Tibial artery (tissue), 4 donors: ENCODE measurements at regions not wholly inside any gene's neighbourhood (a gene's known extent, or its start where the extent isn't known, plus 50 kb on each side); places are given as distances from the start of the nearest gene placed in this dataset.
"Not testable (repeated sequence)": the region's sequence is repeated elsewhere in the genome, so short reads cannot be mapped to it uniquely, and the experiment has no call there.

Experiments
- DNase-seq, 2 donors: peaks; one replicate each; pipeline ENCODE4 v3.0.0-alpha.2; 2019
- H3K27ac ChIP-seq, 2 donors: fragments of 200-600 bp; sonication (generic) in 1 of 2; 1 replicate in 1 of 2; 2 replicates in 1 of 2; pipeline ENCODE4 v1.5.1; 2018 to 2019; ENCODE audit warnings: mild to moderate bottlenecking in 1 of 2
- H3K27me3 ChIP-seq, 2 donors: fragments of 200-600 bp; sonication (generic) in 1 of 2; one replicate each; pipeline versions ENCODE4 v1.5.1 to v1.6.0; 2016 to 2019
- H3K36me3 ChIP-seq, 3 donors: fragments of 200-600 bp; sonication (generic) in 2 of 3; one replicate each; pipeline ENCODE4 v1.5.1; 2016 to 2019; ENCODE audit warnings: mild to moderate bottlenecking in 2 of 3
- H3K4me1 ChIP-seq, 4 donors: fragments of 200-600 bp; sonication (generic) in 2 of 4; 1 replicate in 3 of 4; 2 replicates in 1 of 4; pipeline ENCODE4 v1.5.1; 2016 to 2019
- H3K4me3 ChIP-seq, 2 donors: fragments of 200-600 bp; sonication (generic) in 1 of 2; 1 replicate in 1 of 2; 2 replicates in 1 of 2; pipeline ENCODE4 v1.5.1; 2018 to 2019; ENCODE audit warnings: mild to moderate bottlenecking in 2 of 2
- H3K9me3 ChIP-seq, 3 donors: fragments of 200-600 bp; sonication (generic) in 1 of 3; one replicate each; pipeline ENCODE4 v1.5.1; 2016 to 2019
- intact Hi-C: fragments of 100-400 bp; cut with DNase I; formaldehyde crosslinking; loops from one replicate; pipeline ENCODE4 v1.15.0; 2023; ENCODE audit warnings: low total_unique reads
- TF ChIP-seq, protein P1 (sequence below), 2 experiments: fragments of 200-600 bp in 1 of 2; fragments of 450-650 bp in 1 of 2; IDR thresholded peaks; one replicate each; pipeline ENCODE4 v1.5.1; 2017 to 2019; ENCODE audit warnings: antibody characterized with exemption in 2 of 2, mild to moderate bottlenecking in 1 of 2, moderate library complexity in 1 of 2

DNA sequence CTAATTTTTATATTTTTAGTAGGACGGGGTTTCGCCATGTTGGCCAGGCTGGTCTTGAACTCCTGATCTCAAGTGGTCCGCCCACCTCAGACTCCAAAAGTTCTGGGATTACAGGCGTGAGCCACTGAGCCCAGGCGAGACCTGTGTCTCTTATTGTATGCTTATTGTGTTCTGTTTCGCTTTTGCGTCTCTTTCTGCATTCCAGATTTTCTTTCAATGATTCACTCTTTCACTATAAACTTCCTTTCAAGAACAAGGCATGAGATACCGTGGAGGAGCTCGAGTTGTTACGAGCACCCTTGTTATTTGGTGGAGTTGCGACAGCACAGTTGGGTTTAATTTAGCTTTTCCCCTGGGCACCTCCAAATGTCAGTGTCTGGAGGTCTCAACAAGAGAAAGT, 366.7 kb upstream of the FAT1 start:
- H3K27ac ChIP-seq, result no peak overlapping the region
- TF ChIP-seq, protein P1, sequence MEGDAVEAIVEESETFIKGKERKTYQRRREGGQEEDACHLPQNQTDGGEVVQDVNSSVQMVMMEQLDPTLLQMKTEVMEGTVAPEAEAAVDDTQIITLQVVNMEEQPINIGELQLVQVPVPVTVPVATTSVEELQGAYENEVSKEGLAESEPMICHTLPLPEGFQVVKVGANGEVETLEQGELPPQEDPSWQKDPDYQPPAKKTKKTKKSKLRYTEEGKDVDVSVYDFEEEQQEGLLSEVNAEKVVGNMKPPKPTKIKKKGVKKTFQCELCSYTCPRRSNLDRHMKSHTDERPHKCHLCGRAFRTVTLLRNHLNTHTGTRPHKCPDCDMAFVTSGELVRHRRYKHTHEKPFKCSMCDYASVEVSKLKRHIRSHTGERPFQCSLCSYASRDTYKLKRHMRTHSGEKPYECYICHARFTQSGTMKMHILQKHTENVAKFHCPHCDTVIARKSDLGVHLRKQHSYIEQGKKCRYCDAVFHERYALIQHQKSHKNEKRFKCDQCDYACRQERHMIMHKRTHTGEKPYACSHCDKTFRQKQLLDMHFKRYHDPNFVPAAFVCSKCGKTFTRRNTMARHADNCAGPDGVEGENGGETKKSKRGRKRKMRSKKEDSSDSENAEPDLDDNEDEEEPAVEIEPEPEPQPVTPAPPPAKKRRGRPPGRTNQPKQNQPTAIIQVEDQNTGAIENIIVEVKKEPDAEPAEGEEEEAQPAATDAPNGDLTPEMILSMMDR (IDR thresholded peaks at IDR 0.05), result no peak
- no peaks in the 10 kb centered on the region for H3K27me3 ChIP-seq
- H3K36me3 ChIP-seq, result no peaks in the 10 kb centered on the region
- intact Hi-C loops, result no loop called here
- no peak for DNase-seq
- peaks cover 0 to 7% (median 1%) of the 10 kb centered on the region in 4 donors for H3K4me1 ChIP-seq
- H3K9me3 ChIP-seq, result no peaks in the 10 kb centered on the region
- H3K4me3 ChIP-seq, result no peak overlapping the region

DNA sequence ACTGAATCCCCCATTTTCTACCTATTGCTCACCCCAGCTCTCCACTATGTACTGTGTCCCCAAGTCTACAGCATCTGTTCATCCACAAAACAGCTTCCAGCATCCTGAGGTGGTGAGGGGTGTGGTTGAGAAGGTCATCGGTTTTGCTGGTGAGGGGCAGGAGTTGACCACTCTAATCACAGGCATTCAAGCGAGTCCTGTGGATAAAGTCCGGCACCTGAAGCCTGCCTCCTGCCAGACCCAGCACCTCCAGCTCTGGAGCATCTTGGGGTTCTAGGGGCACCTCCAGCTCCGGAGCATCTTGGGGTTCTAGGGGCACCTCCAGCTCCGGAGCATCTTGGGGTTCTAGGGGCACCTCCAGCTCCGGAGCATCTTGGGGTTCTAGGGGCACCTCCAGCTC, 367.2 kb upstream of the FAT1 start:
- intact Hi-C loops, H3K4me3 ChIP-seq, DNase-seq, H3K36me3 ChIP-seq, H3K4me1 ChIP-seq, H3K27me3 ChIP-seq, H3K9me3 ChIP-seq, H3K27ac ChIP-seq: not testable (repeated sequence)

DNA sequence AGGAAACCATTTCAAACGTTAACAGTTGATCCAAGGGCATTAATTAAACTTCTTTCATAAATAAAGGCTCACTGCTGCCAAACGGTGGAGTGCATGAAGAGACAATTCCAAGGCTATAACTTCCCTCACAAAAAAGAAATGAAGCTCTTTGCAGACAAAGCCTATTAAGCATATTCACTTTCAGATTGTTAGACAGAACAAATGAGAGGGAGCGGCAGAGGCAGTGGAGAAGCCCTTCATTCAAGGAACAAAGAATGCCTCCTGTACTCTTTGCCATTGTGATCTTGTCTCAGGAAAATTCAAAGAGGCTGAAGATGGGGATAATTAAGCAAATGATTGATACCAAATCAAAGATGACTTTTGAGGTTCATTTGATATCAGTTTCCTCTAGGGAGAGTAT, 370.5 kb upstream of the FAT1 start:
- TF ChIP-seq, protein P1 (IDR thresholded peaks at IDR 0.05), result no peak
- Histone ChIP-seq H3K27ac (no peak overlapping the region), H3K4me1 (peaks cover 0 to 7% (median 1%) of the 10 kb centered on the region in 4 donors), H3K36me3 (no peaks in the 10 kb centered on the region), H3K27me3 (no peaks in the 10 kb centered on the region), H3K4me3 (no peak overlapping the region), H3K9me3 (peaks cover 0 to 7% (median 0%) of the 10 kb centered on the region in 3 donors)
- intact Hi-C loops, result no loop called here
- no peak for DNase-seq

DNA sequence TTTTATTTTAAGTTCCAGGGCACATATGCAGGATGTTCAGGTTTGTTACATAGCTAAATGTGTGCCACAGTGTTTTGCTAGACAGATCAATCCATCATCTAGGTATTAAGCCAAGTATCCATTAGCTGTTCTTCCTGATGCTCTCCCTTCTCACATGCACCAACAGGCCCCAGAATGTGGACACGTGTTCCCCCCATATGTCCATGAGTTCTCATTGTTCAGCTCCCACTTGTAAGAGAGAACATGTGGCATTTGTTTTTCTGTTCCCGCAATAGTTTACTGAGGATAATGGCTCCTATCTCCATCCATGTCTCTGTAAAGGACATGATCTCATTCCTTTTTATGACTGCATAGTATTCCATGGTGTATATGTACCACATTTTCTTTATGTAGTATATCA, 374.8 kb upstream of the FAT1 start:
- peaks cover 0 to 7% (median 1%) of the 10 kb centered on the region in 4 donors for H3K4me1 ChIP-seq
- H3K27ac ChIP-seq, result no peak overlapping the region
- H3K4me3 ChIP-seq, result no peak overlapping the region
- no peaks in the 10 kb centered on the region for H3K36me3 ChIP-seq
- no peaks in the 10 kb centered on the region for H3K27me3 ChIP-seq
- no peak for DNase-seq
- TF ChIP-seq, protein P1 (IDR thresholded peaks at IDR 0.05), result no peak
- peaks cover 0 to 7% (median 0%) of the 10 kb centered on the region in 3 donors for H3K9me3 ChIP-seq
- intact Hi-C loops, result no loop called here

DNA sequence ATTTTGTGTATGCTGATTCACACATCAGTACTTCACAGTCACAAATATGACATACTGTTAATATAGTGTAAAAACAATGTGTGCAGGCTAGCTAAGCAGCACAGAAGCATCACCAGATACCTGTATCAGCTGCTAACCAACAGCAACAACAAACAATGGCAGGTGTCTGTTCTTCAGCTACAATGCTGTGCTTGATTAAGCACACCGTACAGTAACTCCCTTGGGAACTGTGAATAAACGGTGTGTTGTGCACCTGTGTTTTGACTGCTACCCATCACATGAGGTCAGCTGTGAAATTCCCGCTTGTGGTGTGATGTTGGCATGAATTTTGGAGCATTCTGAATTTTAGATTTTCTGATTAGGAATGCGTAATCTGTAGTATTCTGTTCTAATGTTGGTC, 379.7 kb upstream of the FAT1 start:
- Histone ChIP-seq H3K27me3 (no peaks in the 10 kb centered on the region), H3K9me3 (peaks cover 0 to 2% (median 0%) of the 10 kb centered on the region in 3 donors), H3K4me3 (no peak overlapping the region), H3K27ac (no peak overlapping the region), H3K4me1 (no peaks in the 10 kb centered on the region), H3K36me3 (no peaks in the 10 kb centered on the region)
- TF ChIP-seq, protein P1 (IDR thresholded peaks at IDR 0.05), result no peak
- DNase-seq, result no peak
- intact Hi-C loops, result no loop called here

DNA sequence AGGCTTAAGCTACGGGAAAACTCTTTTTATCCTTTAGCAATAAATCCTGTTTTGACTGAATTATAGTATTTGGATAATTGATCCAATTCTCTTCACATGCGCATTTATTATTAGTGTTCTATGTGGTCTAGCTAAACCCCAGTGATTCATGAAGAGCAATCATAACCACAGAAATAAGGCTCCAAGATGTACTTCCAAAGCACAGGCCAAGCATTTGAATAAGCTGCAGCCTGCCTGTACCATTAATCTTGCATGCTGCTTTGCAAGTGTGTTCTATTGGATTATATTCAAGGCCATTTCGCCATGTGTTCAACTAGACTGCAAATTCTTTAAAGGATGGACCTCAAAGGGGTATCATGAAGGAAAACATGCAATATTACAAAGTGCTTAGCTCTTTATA, 385.2 kb upstream of the FAT1 start:
- DNase-seq, result no peak
- Histone ChIP-seq H3K36me3 (no peaks in the 10 kb centered on the region), H3K27ac (no peak overlapping the region), H3K4me3 (no peak overlapping the region), H3K9me3 (no peaks in the 10 kb centered on the region), H3K27me3 (no peaks in the 10 kb centered on the region), H3K4me1 (no peaks in the 10 kb centered on the region)
- TF ChIP-seq, protein P1 (IDR thresholded peaks at IDR 0.05), result no peak
- intact Hi-C loops, result no loop called here
